Osteocyte (in vitro differentiated cells): ENCODE measurements at regions not wholly inside any gene's neighbourhood (a gene's known extent, or its start where the extent isn't known, plus 50 kb on each side); places are given as distances from the start of the nearest gene placed in this dataset.

Experiments used
- DNase-seq: peaks from one replicate; pipeline ENCODE4 v3.0.0; 2021; ENCODE audit warnings: mixed read lengths; ENCODE audit not compliant: unreplicated experiment; ENCODE audit errors: extremely low spot score
- H3K27ac Mint-ChIP-seq: one replicate; pipeline ENCODE4 v1.8.0; 2021; ENCODE audit warnings: mild to moderate bottlenecking, mixed read lengths; ENCODE audit not compliant: unreplicated experiment
- H3K27me3 Mint-ChIP-seq: one replicate; pipeline ENCODE4 v1.8.0; 2021; ENCODE audit warnings: mixed read lengths; ENCODE audit not compliant: unreplicated experiment
- H3K36me3 Mint-ChIP-seq: one replicate; pipeline ENCODE4 v1.8.0; 2021; ENCODE audit warnings: mixed read lengths; ENCODE audit not compliant: unreplicated experiment
- H3K4me1 Mint-ChIP-seq: one replicate; pipeline ENCODE4 v1.8.0; 2021; ENCODE audit warnings: mixed read lengths; ENCODE audit not compliant: unreplicated experiment
- H3K4me3 Mint-ChIP-seq: one replicate; pipeline ENCODE4 v1.8.0; 2021; ENCODE audit warnings: mild to moderate bottlenecking, moderate library complexity, mixed read lengths; ENCODE audit not compliant: unreplicated experiment
- H3K9me3 Mint-ChIP-seq: one replicate; pipeline ENCODE4 v1.8.0; 2021; ENCODE audit warnings: mixed read lengths; ENCODE audit not compliant: unreplicated experiment
- TF ChIP-seq, protein P1 (sequence below): fragments of 200-600 bp; sonication (generic); IDR thresholded peaks from 2 replicates; pipeline ENCODE4 v1.5.0; 2021; ENCODE audit warnings: antibody characterized with exemption, mild to moderate bottlenecking, moderate library complexity

DNA sequence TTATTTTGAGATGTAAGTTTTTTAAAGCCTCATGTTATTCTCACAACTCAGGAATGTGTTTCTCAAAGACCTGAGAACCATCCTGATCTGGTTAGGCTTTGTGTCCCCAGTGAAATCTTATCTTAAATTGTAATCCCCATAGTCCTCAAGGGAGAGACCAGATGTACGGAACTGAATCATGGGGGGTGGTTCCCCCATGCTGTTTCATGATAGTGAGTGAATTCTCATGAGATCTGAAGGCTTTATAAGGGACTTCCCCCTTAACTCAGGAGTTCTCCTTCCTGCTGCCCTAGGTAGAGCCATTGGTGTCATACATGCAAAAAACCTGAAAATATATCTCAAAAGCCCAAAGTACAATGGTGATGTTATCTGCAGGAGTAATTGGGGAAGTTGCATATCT is 836.7 kb downstream of the CBLN2 start:
- H3K9me3 Mint-ChIP-seq, result no peaks in the 10 kb centered on the region
- TF ChIP-seq, protein P1, sequence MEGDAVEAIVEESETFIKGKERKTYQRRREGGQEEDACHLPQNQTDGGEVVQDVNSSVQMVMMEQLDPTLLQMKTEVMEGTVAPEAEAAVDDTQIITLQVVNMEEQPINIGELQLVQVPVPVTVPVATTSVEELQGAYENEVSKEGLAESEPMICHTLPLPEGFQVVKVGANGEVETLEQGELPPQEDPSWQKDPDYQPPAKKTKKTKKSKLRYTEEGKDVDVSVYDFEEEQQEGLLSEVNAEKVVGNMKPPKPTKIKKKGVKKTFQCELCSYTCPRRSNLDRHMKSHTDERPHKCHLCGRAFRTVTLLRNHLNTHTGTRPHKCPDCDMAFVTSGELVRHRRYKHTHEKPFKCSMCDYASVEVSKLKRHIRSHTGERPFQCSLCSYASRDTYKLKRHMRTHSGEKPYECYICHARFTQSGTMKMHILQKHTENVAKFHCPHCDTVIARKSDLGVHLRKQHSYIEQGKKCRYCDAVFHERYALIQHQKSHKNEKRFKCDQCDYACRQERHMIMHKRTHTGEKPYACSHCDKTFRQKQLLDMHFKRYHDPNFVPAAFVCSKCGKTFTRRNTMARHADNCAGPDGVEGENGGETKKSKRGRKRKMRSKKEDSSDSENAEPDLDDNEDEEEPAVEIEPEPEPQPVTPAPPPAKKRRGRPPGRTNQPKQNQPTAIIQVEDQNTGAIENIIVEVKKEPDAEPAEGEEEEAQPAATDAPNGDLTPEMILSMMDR, result no peak
- no peak overlapping the region for H3K27ac Mint-ChIP-seq
- H3K4me3 Mint-ChIP-seq, result no peak overlapping the region
- DNase-seq, result no peak
- no peaks in the 10 kb centered on the region for H3K4me1 Mint-ChIP-seq
- no peaks in the 10 kb centered on the region for H3K36me3 Mint-ChIP-seq
- H3K27me3 Mint-ChIP-seq, result no peaks in the 10 kb centered on the region

DNA sequence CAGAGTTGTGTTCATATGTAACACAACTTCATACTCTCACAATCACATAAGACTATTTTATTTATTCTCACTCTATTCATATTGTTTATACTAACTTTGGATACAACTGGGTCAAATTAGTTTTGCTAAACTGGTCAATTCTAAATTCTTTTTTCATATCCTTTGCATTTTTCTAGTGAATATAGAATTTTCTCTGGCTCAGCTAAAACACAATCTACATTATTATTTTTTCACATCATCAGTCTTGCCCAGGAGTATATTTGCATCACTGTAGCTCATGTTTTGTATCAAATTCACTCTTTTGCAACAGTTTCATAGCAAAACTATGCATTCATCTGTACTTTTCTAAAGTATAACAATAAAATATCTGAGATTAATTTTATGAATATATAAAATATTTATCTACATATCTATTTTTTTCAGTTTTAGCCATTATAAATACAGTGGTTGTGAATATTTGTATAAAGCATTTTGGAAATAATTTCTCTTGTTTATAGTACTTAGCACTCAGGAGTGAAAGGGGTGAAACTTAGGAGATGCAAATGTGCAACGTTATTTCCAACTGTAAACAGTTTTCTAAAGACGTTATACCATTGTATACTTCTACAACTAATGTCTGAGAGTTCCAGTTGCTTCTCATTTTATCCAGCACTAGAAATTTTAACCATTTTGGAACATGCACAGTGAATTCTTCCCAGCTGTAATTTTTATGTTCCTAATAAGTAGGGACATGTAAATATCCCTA is 854.6 kb downstream of the CBLN2 start:
- TF ChIP-seq, protein P1, result no peak
- H3K4me1 Mint-ChIP-seq, result no peaks in the 10 kb centered on the region
- H3K36me3 Mint-ChIP-seq, result no peaks in the 10 kb centered on the region
- DNase-seq, result no peak
- H3K27ac Mint-ChIP-seq, result no peak overlapping the region
- peaks cover 3% of the 10 kb centered on the region for H3K9me3 Mint-ChIP-seq
- no peaks in the 10 kb centered on the region for H3K27me3 Mint-ChIP-seq
- H3K4me3 Mint-ChIP-seq, result no peak overlapping the region

DNA sequence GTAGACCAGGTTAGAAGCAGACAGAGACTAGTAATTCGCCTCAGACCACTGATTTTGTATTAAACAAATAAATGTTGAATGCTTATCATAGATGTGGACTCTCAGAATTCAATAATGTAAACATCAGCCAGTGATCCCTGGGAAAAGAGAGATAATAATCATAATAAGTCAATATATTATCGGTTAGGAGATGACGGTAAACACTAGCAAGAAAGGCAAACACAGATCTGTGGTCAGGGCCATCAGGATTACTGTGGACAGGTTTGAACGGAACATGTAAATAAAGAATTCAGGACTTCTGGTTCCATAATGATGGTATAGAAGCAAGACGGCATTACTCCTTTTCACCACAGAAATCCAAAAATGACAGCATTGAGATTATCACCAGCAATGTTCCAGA is 861.6 kb downstream of the CBLN2 start:
- no peaks in the 10 kb centered on the region for H3K27me3 Mint-ChIP-seq
- TF ChIP-seq, protein P1, result no peak
- DNase-seq, result no peak
- no peaks in the 10 kb centered on the region for H3K4me1 Mint-ChIP-seq
- peaks cover 29% of the 10 kb centered on the region for H3K9me3 Mint-ChIP-seq
- H3K27ac Mint-ChIP-seq, result no peak overlapping the region
- H3K36me3 Mint-ChIP-seq, result no peaks in the 10 kb centered on the region
- H3K4me3 Mint-ChIP-seq, result no peak overlapping the region

DNA sequence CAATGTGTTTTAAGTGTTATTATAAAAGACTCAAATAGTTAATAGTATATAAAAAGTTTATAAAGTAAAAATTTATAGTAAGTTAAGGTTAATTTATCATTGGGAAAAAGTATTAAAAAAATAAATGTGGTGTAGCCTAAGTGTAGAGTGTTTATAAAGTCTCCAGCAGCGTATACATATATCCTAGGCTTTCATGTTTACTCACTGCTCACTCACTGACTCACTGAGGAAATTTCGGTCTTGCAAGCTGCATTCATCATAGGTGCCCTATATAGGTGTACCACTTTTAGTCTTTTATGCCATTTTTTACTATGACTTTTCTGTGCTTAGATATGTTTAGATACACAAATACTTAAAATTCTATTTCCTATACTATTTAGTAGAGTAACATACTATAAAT is 866.0 kb downstream of the CBLN2 start:
- no peaks in the 10 kb centered on the region for H3K36me3 Mint-ChIP-seq
- DNase-seq, result no peak
- no peak overlapping the region for H3K4me3 Mint-ChIP-seq
- H3K9me3 Mint-ChIP-seq, result peaks cover 22% of the 10 kb centered on the region
- TF ChIP-seq, protein P1, result no peak
- no peaks in the 10 kb centered on the region for H3K4me1 Mint-ChIP-seq
- H3K27ac Mint-ChIP-seq, result no peak overlapping the region
- no peaks in the 10 kb centered on the region for H3K27me3 Mint-ChIP-seq

DNA sequence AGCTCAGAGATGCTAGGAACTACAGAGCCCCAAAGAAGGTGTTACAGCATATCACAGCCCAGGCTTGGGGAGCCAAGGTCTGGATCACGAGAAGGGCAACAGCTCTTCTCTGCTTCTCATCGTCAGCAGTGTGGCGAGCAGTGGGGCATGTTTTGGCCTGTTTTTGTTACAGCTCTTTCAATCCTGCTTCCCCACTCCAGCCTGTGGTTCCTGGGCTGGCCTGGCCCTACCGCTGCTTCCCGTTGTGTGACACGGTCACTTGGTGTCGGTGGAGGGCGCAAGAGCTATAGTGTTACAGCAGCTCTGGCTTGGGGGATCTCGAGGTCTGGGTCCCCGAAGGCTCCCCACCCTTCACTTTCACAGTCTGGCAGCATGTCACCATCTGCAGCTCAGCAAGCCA is 870.2 kb downstream of the CBLN2 start:
- H3K36me3 Mint-ChIP-seq, result no peaks in the 10 kb centered on the region
- H3K4me1 Mint-ChIP-seq, result no peaks in the 10 kb centered on the region
- no peak overlapping the region for H3K4me3 Mint-ChIP-seq
- TF ChIP-seq, protein P1, result no peak
- no peaks in the 10 kb centered on the region for H3K27me3 Mint-ChIP-seq
- peaks cover 11% of the 10 kb centered on the region for H3K9me3 Mint-ChIP-seq
- H3K27ac Mint-ChIP-seq, result no peak overlapping the region
- no peak for DNase-seq
